Sigmoid colon (tissue), 6 donors: ENCODE measurements at regions not wholly inside any gene's neighbourhood (a gene's known extent, or its start where the extent isn't known, plus 50 kb on each side); places are given as distances from the start of the nearest gene placed in this dataset.

ENCODE experiments used
- DNase-seq: peaks from one replicate; pipeline ENCODE4 v3.0.0-alpha.2; 2019
- H3K27ac ChIP-seq, 4 donors: fragments of 200-600 bp; sonication (generic); one replicate each; pipeline ENCODE4 v1.5.1; 2016 to 2019; ENCODE audit warnings: mild to moderate bottlenecking in 1 of 4
- H3K27me3 ChIP-seq, 3 donors: fragments of 200-600 bp; sonication (generic); one replicate each; pipeline ENCODE4 v1.5.1; 2019; ENCODE audit warnings: mild to moderate bottlenecking in 1 of 3
- H3K36me3 ChIP-seq, 4 donors: fragments of 200-600 bp; sonication (generic); one replicate each; pipeline ENCODE4 v1.5.1; 2016 to 2019
- H3K4me1 ChIP-seq, 4 donors: fragments of 200-600 bp; sonication (generic); one replicate each; pipeline ENCODE4 v1.5.1; 2017 to 2019
- H3K4me3 ChIP-seq, 4 donors: fragments of 200-600 bp; sonication (generic); one replicate each; pipeline ENCODE4 v1.5.1; 2017 to 2019; ENCODE audit warnings: mild to moderate bottlenecking in 2 of 4, moderate library complexity in 1 of 4
- H3K9me3 ChIP-seq, 4 donors: fragments of 200-600 bp in 3 of 4; sonication (generic) in 3 of 4; one replicate each; pipeline versions ENCODE4 v1.5.1 to v1.6.1; 2013 to 2019
- CTCF ChIP-seq, 4 experiments: fragments of 450-650 bp in 3 of 4; fragments of 200-600 bp in 1 of 4; IDR thresholded peaks; one replicate each; pipeline ENCODE4 v1.5.1; 2016 to 2019; ENCODE audit warnings: antibody characterized with exemption in 4 of 4, mild to moderate bottlenecking in 3 of 4, moderate library complexity in 2 of 4
- EP300 ChIP-seq, 4 donors: sonication (generic); formaldehyde crosslinking; IDR thresholded peaks; one replicate each; pipeline ENCODE4 v1.6.1; 2017; ENCODE audit warnings: antibody characterized with exemption in 4 of 4
- POLR2A ChIP-seq, 2 donors: fragments of 450-650 bp; IDR thresholded peaks; one replicate each; pipeline ENCODE4 v1.6.1; 2016; ENCODE audit warnings: antibody characterized with exemption in 2 of 2, mild to moderate bottlenecking in 2 of 2, moderate library complexity in 2 of 2
- POLR2AphosphoS5 ChIP-seq, 4 donors: sonication (generic); formaldehyde crosslinking; IDR thresholded peaks; one replicate each; pipeline ENCODE4 v1.6.1; 2017; ENCODE audit warnings: antibody characterized with exemption in 4 of 4
- WGBS, 2 donors: extraction: QIAGEN DNeasy Blood & Tissue Kit; methylation state at CpG; one replicate each; pipeline ENCODE4 v1.1.7; 2013; 5-methylcytosine and 5-hydroxymethylcytosine counted together
- intact Hi-C: fragments of 100-400 bp; cut with DNase I; formaldehyde crosslinking; loops from one replicate; pipeline ENCODE4 v1.15.1; 2023
- donor health status: healthy with polysubstance abuse.
- donor health status: healthy.

DNA sequence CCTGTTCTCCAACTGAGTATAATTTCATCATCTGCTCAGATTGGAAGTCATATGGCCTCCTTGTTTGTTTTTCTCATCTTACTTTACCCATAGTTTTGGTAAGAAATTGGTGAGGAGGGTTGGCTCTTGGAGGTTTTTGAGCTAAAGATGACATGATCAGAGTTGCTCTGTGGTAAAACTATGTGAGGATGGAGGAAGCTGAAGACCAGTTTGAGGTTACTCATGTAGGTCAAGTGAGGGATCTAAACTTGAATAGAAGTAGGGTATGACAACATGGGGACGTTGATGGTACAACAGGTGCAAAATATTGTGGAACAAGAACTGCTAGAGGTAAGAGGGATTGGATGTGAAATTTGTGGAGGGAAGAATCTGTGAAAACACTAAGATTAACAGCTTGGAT, 87.7 kb upstream of the NEO1 start:
- no peak for DNase-seq
- WGBS, 2 donors, result 71 to 90% methylated on average over 1 of the region's 1 CpG
- H3K4me3 ChIP-seq, result no peak overlapping the region
- no peaks in the 10 kb centered on the region for H3K9me3 ChIP-seq
- intact Hi-C loops, result no loop called here
- H3K27me3 ChIP-seq, result no peaks in the 10 kb centered on the region
- no peak overlapping the region for H3K27ac ChIP-seq
- no peaks in the 10 kb centered on the region for H3K36me3 ChIP-seq
- no peak for TF ChIP-seq POLR2A (IDR thresholded peaks at IDR 0.05)
- TF ChIP-seq CTCF (IDR thresholded peaks at IDR 0.05), result no peak
- no peak for TF ChIP-seq EP300 (IDR thresholded peaks at IDR 0.05)
- TF ChIP-seq POLR2AphosphoS5 (IDR thresholded peaks at IDR 0.05), result no peak
- H3K4me1 ChIP-seq, result no peaks in the 10 kb centered on the region

GRCh38 chr15:72964135-72964534, 88.1 kb upstream of the NEO1 start:
- Histone ChIP-seq H3K27me3 (no peaks in the 10 kb centered on the region), H3K9me3 (no peaks in the 10 kb centered on the region), H3K4me3 (no peak overlapping the region), H3K4me1 (no peaks in the 10 kb centered on the region), H3K36me3 (no peaks in the 10 kb centered on the region), H3K27ac (no peak overlapping the region)
- TF ChIP-seq CTCF (IDR thresholded peaks at IDR 0.05), result no peak
- intact Hi-C loops, result no loop called here
- no peak for DNase-seq

DNA sequence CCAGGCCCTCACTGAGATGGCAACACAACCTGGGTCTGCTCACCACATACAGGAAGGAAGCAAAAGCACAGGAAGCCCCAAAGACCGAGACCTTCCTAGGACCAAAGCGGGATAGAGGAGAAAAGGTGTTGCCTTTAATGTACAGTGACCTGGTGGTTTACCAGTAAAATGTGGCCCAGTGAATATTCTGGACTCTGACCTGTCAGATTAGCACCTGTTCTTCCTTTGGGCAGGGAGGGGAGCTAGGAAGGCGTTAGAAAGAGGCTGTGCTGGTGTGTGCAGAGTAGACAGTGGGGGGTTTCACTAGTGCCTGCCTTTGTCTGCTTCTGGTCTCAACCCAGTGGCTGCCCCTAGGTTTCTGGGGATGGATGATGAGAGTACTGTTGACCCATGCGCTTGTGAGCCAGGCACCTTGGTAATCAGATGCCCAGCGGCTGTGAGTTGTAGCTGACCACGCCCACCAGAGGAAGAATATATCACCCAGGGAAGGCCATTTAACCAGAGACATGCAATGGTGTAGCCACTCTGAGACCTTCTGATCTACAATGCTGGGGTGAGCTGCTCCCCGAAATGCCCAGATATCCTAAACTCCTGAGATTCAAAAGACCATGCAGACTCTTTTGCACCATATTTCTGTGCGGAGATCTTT, 90.1 kb upstream of the NEO1 start:
- H3K4me1 ChIP-seq, result no peaks in the 10 kb centered on the region

DNA sequence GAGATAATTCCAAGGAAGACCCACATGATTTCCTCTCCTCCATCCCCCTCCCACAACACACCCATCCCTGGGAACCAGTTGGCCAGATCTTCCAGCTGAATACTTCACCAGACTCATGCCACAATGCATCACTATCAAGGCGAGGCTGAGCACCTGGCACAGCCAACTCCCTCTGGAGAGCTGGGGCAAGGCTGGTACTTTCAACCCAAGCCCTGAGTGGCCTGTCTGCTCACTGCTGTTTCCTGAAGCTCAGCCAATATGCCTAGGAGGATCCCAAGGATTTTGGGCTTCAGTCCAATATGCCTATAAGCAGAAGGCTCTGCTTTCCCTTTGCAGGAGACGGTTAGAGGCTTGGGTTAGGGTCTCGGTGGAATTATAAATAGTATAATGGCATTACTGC, 90.9 kb upstream of the NEO1 start:
- intact Hi-C loops, result no loop called here
- H3K36me3 ChIP-seq, result no peaks in the 10 kb centered on the region
- H3K9me3 ChIP-seq, result no peaks in the 10 kb centered on the region
- H3K4me3 ChIP-seq, result no peak overlapping the region
- no peaks in the 10 kb centered on the region for H3K4me1 ChIP-seq
- DNase-seq, result no peak
- 10 to 57% methylated on average over 3 of the region's 3 CpGs for WGBS, 2 donors
- TF ChIP-seq POLR2A (IDR thresholded peaks at IDR 0.05) (no peak), EP300 (IDR thresholded peaks at IDR 0.05) (no peak), POLR2AphosphoS5 (IDR thresholded peaks at IDR 0.05) (no peak), CTCF (IDR thresholded peaks at IDR 0.05) (no peak)
- no peaks in the 10 kb centered on the region for H3K27me3 ChIP-seq
- no peak overlapping the region for H3K27ac ChIP-seq

More for the DNA sequence above, 90.1 kb upstream of the NEO1 start:
- DNase-seq, result no peak
- Histone ChIP-seq H3K4me3 (no peak overlapping the region), H3K27ac (no peak overlapping the region), H3K27me3 (no peaks in the 10 kb centered on the region), H3K36me3 (no peaks in the 10 kb centered on the region), H3K9me3 (no peaks in the 10 kb centered on the region)
- 42 to 67% methylated on average over 8 of the region's 8 CpGs for WGBS, 2 donors
- intact Hi-C loops, result no loop called here
- TF ChIP-seq CTCF (IDR thresholded peaks at IDR 0.05) (no peak), POLR2AphosphoS5 (IDR thresholded peaks at IDR 0.05) (no peak), POLR2A (IDR thresholded peaks at IDR 0.05) (no peak), EP300 (IDR thresholded peaks at IDR 0.05) (no peak)

- Histone ChIP-seq H3K4me1 (no peaks in the 10 kb centered on the region), H3K27me3 (no peaks in the 10 kb centered on the region), H3K27ac (no peak overlapping the region), H3K36me3 (no peaks in the 10 kb centered on the region), H3K4me3 (no peak overlapping the region), H3K9me3 (no peaks in the 10 kb centered on the region)
- DNase-seq, result no peak
- WGBS, 2 donors, result 12 to 57% methylated on average over 3 of the region's 3 CpGs
- TF ChIP-seq EP300 (IDR thresholded peaks at IDR 0.05) (no peak), POLR2A (IDR thresholded peaks at IDR 0.05) (no peak), POLR2AphosphoS5 (IDR thresholded peaks at IDR 0.05) (no peak), CTCF (IDR thresholded peaks at IDR 0.05) (no peak)
- intact Hi-C loops, result no loop called here
Observed at GRCh38 chr15:72958634-72959033, 93.6 kb upstream of the NEO1 start.
